ENCODE measurements at regions not wholly inside any gene's neighbourhood (a gene's known extent, or its start where the extent isn't known, plus 50 kb on each side); places are given as distances from the start of the nearest gene placed in this dataset.
A peak's percentile ranks its signal among the peaks of the same experiment; 100 is the strongest.
"Not testable (repeated sequence)": the region's sequence is repeated elsewhere in the genome, so short reads cannot be mapped to it uniquely, and the experiment has no call there.

- peak overlapping the region; percentile 53 for H3K4me3 ChIP-seq (ENCODE audit: low read length)
- peak; percentile 54 for TF ChIP-seq CTCF (IDR thresholded peaks at IDR 0.05; ENCODE audit: insufficient read depth, low read depth, low read length, missing control alignments)
- not testable (repeated sequence) for DNase-seq (ENCODE audit: low read depth)
These were observed 127.5 kb upstream of the PABPC3 start for GRCh38 chr13:24968416-24968815.

GRCh38 chr13:24973102-24973501 lies 122.8 kb upstream of the PABPC3 start:
- H3K4me3 ChIP-seq (ENCODE audit: low read length), result not testable (repeated sequence)
- peak; percentile 62 for DNase-seq (ENCODE audit: low read depth)

GRCh38 chr13:24981181-24981803 lies 114.6 kb upstream of the PABPC3 start:
- not testable (repeated sequence) for H3K4me3 ChIP-seq (ENCODE audit: low read length); DNase-seq (ENCODE audit: low read depth)

- no peak for TF ChIP-seq CTCF (IDR thresholded peaks at IDR 0.05; ENCODE audit: insufficient read depth, low read depth, low read length, missing control alignments)
- no peak for DNase-seq (ENCODE audit: low read depth)
These were observed 113.5 kb upstream of the PABPC3 start for GRCh38 chr13:24982333-24982999.

GRCh38 chr13:24983094-24983493 lies 112.8 kb upstream of the PABPC3 start:
- no peak for TF ChIP-seq CTCF (IDR thresholded peaks at IDR 0.05; ENCODE audit: insufficient read depth, low read depth, low read length, missing control alignments)
- H3K4me3 ChIP-seq (ENCODE audit: low read length), result no peak overlapping the region
- no peak for DNase-seq (ENCODE audit: low read depth)

More at GRCh38 chr13:24982333-24982999, 113.5 kb upstream of the PABPC3 start:
- no peak overlapping the region for H3K4me3 ChIP-seq (ENCODE audit: low read length)

GRCh38 chr13:24984134-24984533 lies 111.8 kb upstream of the PABPC3 start:
- DNase-seq (ENCODE audit: low read depth), result no peak
- TF ChIP-seq CTCF (IDR thresholded peaks at IDR 0.05; ENCODE audit: insufficient read depth, low read depth, low read length, missing control alignments), result no peak
- no peak overlapping the region for H3K4me3 ChIP-seq (ENCODE audit: low read length)

- no peak overlapping the region for H3K4me3 ChIP-seq (ENCODE audit: low read length)
- DNase-seq (ENCODE audit: low read depth), result no peak
These were observed 110.8 kb upstream of the PABPC3 start for GRCh38 chr13:24985107-24985506.

More at GRCh38 chr13:24985107-24985506, 110.8 kb upstream of the PABPC3 start:
- no peak for TF ChIP-seq CTCF (IDR thresholded peaks at IDR 0.05; ENCODE audit: insufficient read depth, low read depth, low read length, missing control alignments)

Measured in epithelial cell of esophagus (primary cell).